ENCODE measurements at regions not wholly inside any gene's neighbourhood (a gene's known extent, or its start where the extent isn't known, plus 50 kb on each side); places are given as distances from the start of the nearest gene placed in this dataset.

DNA sequence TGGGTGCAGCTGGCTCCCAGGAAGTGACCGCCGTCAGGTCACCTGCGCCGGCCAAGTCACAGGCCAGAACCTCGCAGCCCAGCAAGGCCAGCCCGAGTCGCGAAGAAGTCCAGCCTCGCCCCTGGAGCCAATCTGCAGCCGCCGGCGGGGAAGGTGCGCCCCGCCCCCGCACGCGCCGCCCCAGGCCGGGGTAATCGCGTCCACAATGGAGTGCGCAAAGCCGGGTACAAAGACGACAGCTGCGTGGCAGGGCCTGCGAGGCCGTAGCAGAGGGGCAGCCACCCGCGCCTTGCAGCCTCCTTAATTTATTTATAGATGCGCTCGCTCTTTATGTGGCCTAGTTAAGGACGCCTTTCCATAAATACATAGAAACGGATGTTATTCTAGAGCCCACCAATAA is 139.4 kb upstream of the CPEB2 start:
- DNase-seq (ENCODE audit: low read depth), result peak; percentile 75

- DNase-seq (ENCODE audit: low read depth), result no peak
These were observed 138.6 kb upstream of the CPEB2 start for GRCh38 chr4:14863418-14864364.

- DNase-seq (ENCODE audit: low read depth), result no peak
These were observed 137.8 kb upstream of the CPEB2 start for GRCh38 chr4:14864365-14865030.

DNA sequence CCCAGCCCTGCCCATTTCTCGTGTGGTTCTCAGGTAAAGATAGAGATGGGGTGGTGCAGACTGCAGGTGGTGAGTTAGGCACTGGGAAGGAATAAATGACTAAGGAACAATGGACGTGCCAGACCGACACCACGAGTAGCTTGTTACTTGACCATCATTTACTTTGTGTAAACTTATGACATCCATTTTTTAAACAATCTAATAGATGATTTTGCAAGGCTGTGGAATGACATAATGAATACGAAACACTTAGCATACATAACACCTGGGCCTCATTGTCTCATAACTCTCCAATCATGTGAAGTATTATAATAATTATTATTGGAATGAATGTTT is 137.3 kb upstream of the CPEB2 start:
- no peak for DNase-seq (ENCODE audit: low read depth)

GRCh38 chr4:14865804-14866203 is 136.5 kb upstream of the CPEB2 start:
- DNase-seq (ENCODE audit: low read depth), result no peak

DNA sequence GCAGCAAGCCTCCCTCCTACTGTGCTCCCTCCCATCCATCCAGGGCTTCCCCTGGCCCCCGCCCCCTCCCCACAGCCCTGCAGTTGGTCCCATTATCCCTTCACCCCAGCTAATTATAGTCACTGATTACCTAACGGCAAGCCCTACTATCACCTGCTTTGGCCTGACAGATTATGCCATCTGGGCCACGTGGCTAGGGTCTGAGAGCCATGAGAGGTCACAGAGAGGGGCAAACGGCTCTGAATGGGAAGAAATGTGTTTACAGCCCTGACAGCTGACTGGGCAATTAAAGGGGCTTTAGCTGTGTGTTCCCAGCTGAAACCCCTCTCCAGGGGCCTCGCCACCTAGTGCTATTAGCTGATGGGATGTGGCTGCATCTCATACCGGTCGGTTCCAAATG is 134.4 kb upstream of the CPEB2 start:
- peak; percentile 84 for DNase-seq (ENCODE audit: low read depth)

- DNase-seq (ENCODE audit: low read depth), result no peak
These were observed 133.6 kb upstream of the CPEB2 start for GRCh38 chr4:14868426-14869395.

- DNase-seq (ENCODE audit: low read depth), result no peak
These were observed 130.4 kb upstream of the CPEB2 start for GRCh38 chr4:14871676-14872430.

DNA sequence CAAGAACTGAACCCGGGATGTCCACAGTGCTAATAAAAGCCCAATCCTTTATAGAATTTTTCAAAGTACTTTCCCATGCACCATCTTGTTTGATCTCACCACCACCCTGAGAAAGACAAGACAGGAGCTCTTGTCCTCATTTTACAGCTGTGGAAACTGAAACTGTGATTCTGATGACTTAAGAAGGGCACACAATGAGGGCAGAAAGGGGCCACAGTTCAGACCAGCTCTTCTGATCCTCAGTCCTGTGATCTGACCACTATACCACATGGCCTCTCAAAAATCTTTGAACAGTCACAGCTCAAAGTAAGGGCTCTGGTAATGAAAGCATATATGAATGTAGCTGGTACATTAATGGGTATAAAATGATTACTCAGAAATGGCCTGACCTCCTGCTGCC is 127.3 kb upstream of the CPEB2 start:
- no peak for DNase-seq (ENCODE audit: low read depth)

- peak; percentile 89 for DNase-seq (ENCODE audit: low read depth)
These were observed 124.7 kb upstream of the CPEB2 start for GRCh38 chr4:14877246-14878225.

- peak; percentile 90 for DNase-seq (ENCODE audit: low read depth)
These were observed 123.6 kb upstream of the CPEB2 start for GRCh38 chr4:14878681-14879080.

GRCh38 chr4:14879683-14880082 is 122.6 kb upstream of the CPEB2 start:
- peak; percentile 35 for DNase-seq (ENCODE audit: low read depth)

- DNase-seq (ENCODE audit: low read depth), result no peak
These were observed 121.5 kb upstream of the CPEB2 start for GRCh38 chr4:14880805-14881204.

- peak; percentile 88 for DNase-seq (ENCODE audit: low read depth)
These were observed 119.1 kb upstream of the CPEB2 start for GRCh38 chr4:14883166-14883565.

GRCh38 chr4:14883661-14884060 is 118.6 kb upstream of the CPEB2 start:
- no peak for DNase-seq (ENCODE audit: low read depth)

DNA sequence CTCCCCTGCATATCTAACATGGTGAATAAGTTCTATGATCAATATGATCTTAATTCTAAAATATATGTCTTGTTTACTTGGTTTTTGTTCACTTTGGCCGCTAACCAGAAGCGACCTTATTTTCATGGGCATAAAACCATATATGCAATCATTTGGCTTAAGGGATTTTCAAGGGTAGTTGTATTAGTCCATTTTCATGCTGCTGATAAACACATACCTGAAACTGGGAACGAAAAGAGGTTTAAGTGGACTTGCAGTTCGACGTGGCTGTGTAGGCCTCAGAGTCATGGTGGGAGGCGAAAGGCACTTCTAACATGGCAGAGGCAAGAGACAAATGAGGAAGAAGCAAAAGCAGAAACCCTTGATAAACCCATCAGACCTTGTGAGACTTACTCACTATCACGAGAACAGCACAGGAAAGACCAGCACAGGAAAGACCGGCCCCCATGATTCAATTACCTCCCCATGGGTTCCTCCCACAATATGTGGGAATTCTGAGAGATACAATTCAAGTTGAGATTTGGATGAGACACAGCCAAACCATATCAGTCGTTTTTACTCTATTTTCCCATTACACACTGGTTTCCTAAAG is 114.3 kb upstream of the CPEB2 start:
- no peak for DNase-seq (ENCODE audit: low read depth)

DNA sequence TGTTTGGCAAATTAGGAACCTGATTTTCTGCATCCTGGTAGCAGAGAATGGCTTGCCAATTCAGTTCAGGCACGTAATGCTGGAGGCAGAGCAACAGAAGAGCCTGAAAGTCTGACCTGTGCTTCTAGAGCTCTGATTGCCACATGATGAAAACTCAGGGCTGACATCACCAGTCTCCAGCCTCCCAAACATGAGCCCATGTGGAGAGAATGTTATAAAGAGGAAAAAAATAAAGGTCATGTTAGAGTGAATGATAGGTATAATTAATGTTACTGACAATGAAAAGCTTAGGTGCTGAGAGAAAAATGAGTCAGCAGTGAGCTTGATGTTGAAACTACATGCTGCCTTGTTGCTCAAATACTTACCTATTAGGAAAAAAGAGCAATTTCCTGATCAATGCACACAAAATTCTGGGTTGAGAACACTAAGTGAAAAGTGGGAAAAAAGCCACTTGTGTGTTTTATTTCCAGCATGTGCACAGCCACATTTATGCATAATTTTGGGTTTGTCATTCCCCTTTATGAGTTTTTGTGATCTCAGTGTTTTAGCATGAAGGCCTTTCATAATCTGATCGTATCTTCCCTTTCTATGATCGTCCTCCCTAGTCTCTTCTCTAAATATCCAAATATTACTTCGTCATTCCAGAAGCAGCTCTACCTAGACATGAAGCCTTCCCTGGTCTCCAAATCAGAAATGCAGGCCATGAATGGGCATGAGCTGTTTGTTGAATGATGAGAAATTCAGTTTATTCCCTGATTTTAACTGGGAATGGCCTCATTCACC is 113.3 kb upstream of the CPEB2 start:
- no peak for DNase-seq (ENCODE audit: low read depth)

DNA sequence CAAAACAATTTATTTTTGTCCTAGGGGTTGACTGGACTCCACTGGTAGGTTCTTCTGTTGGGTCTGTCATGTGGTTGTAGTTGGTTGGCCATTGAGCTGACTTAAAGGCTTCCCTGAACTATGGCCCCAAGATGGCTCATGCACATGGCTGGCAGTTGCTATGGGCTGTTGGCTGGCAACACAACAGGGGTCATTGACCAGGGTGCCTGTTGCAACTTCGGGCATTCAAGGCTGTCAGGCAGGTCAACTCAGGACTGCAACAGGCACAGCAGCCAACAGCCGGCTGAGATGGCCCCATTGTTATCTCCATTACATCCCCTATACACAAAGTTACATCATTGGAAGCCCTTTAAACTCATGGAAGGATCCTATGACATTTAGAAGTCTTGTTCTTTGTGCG is 109.7 kb upstream of the CPEB2 start:
- DNase-seq (ENCODE audit: low read depth), result no peak
